Hepatocyte (in vitro differentiated cells): ENCODE measurements at regions not wholly inside any gene's neighbourhood (a gene's known extent, or its start where the extent isn't known, plus 50 kb on each side); places are given as distances from the start of the nearest gene placed in this dataset.

Experiments
- CTCF ChIP-seq: fragments of 200-600 bp; sonication (generic); IDR thresholded peaks from 2 replicates; pipeline ENCODE4 v1.5.1; 2016; ENCODE audit warnings: antibody characterized with exemption, mild to moderate bottlenecking; ENCODE audit not compliant: poor library complexity
- EZH2 ChIP-seq: fragments of 200-600 bp; sonication (generic); IDR thresholded peaks from 2 replicates; pipeline ENCODE4 v1.6.1; 2016; ENCODE audit warnings: antibody characterized with exemption, mild to moderate bottlenecking, borderline replicate concordance
- EZH2phosphoT487 ChIP-seq: fragments of 200-600 bp; sonication (generic); IDR thresholded peaks from one replicate; pipeline ENCODE4 v1.6.1; 2018; ENCODE audit warnings: antibody characterized with exemption, mild to moderate bottlenecking, low read depth, moderate library complexity; ENCODE audit not compliant: unreplicated experiment, severe bottlenecking

GRCh38 chr11:34819740-34820482 is 96.3 kb downstream of the APIP start:
- TF ChIP-seq CTCF: no peak
- TF ChIP-seq EZH2phosphoT487: no peak
- no peak for TF ChIP-seq EZH2
